Subcutaneous abdominal adipose tissue (tissue), 5 donors: ENCODE measurements at regions not wholly inside any gene's neighbourhood (a gene's known extent, or its start where the extent isn't known, plus 50 kb on each side); places are given as distances from the start of the nearest gene placed in this dataset.

Experiments
- H3K27ac ChIP-seq: one replicate; pipeline ENCODE4 v1.7.0; 2013; ENCODE audit warnings: low read depth, mild to moderate bottlenecking, inconsistent platforms, low read length, moderate library complexity
- H3K27me3 ChIP-seq, 5 donors: one replicate each; pipeline ENCODE4 v1.7.0; 2013; ENCODE audit warnings: low read length in 5 of 5, inconsistent platforms in 1 of 5; ENCODE audit not compliant: control insufficient read depth in 5 of 5, insufficient read depth in 4 of 5
- H3K36me3 ChIP-seq, 5 donors: one replicate each; pipeline ENCODE4 v1.7.0; 2013; ENCODE audit warnings: low read length in 5 of 5; ENCODE audit not compliant: control insufficient read depth in 5 of 5, insufficient read depth in 5 of 5
- H3K4me1 ChIP-seq, 5 donors: one replicate each; pipeline ENCODE4 v1.7.0; 2013; ENCODE audit warnings: low read length in 5 of 5, mild to moderate bottlenecking in 3 of 5, moderate library complexity in 1 of 5; ENCODE audit not compliant: control insufficient read depth in 5 of 5, insufficient read depth in 5 of 5
- H3K4me3 ChIP-seq, 5 donors: one replicate each; pipeline ENCODE4 v1.7.0; 2013; ENCODE audit warnings: low read length in 5 of 5, low read depth in 1 of 5
- H3K9ac ChIP-seq, 5 donors: one replicate each; pipeline ENCODE4 v1.7.0; 2013; ENCODE audit warnings: low read length in 5 of 5, mild to moderate bottlenecking in 4 of 5, moderate library complexity in 3 of 5
- H3K9me3 ChIP-seq, 5 donors: one replicate each; pipeline ENCODE4 v1.7.0; 2013; ENCODE audit warnings: low read length in 5 of 5; ENCODE audit not compliant: control insufficient read depth in 5 of 5
- donor health status: healthy.
- donor health status: healthy.
- donor health status: healthy.
- donor health status: healthy.
- donor health status: healthy.

DNA sequence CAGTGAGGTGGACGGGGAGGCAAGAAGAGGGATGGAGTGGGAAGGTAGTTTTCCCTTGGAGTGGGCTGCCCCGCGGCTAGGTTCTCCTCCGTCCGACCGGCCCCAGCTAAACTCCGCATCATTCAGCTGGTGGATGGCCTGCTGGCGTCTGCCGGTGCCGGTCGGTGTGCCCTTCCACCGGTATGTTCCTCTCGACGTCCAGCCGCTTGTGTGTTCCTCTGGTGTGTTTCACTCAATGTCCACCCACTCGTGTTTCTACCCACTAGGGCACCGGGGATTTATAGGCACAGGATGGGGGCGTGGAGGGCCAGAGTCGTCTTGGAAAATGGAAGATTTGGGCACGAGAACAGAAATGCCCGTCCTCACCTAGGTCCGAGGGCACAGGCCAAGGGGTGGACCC is 931.7 kb upstream of the B3GALT2 start:
- Histone ChIP-seq H3K9ac (no peak overlapping the region), H3K27ac (no peak overlapping the region), H3K27me3 (no peaks in the 10 kb centered on the region), H3K9me3 (peaks cover 0 to 6% (median 0%) of the 10 kb centered on the region in 5 donors), H3K36me3 (no peaks in the 10 kb centered on the region), H3K4me1 (no peaks in the 10 kb centered on the region), H3K4me3 (no peak overlapping the region)

DNA sequence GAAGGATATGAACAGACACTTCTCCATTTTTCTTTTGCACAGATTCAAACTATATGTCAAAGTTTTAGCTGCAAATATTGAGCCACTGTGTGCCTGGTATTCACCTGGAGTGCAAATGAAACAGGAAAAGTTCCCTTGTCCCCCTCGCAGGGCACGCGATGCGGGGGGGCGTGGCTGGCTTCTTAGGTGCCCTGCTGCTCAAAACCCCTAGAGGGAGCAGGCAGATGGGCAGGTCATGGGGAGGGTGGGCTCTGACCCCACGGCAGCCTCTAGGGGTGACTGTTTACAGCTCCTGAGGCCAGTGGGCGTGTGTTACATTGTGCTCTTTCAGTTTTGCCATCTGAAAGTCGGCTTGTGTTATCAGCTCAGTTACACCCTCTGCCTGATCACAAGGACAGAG is 931.2 kb upstream of the B3GALT2 start:
- Histone ChIP-seq H3K9ac (no peak overlapping the region), H3K9me3 (peaks cover 0 to 6% (median 0%) of the 10 kb centered on the region in 5 donors), H3K27me3 (no peaks in the 10 kb centered on the region), H3K36me3 (no peaks in the 10 kb centered on the region), H3K27ac (no peak overlapping the region), H3K4me1 (no peaks in the 10 kb centered on the region), H3K4me3 (no peak overlapping the region)

DNA sequence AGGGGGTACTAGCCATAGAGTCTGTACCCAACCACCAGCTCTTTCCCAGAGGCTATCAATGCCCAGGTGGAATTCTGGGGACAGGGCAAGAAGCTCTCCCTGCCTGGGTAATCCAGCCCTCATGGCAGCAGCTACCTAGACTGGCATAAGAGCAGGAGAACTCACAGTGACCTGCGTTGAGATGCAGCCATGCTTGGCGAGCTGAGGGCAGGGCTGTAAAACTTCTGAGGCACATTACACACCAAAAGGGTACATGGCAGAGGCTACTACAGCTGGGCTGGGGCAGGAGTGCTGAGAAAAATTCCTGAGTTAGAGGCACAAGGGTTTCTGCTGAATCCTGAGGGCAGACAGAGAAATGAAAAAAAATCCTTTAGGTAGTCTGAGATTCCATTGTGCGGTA is 927.9 kb upstream of the B3GALT2 start:
- no peaks in the 10 kb centered on the region for H3K4me1 ChIP-seq
- no peaks in the 10 kb centered on the region for H3K27me3 ChIP-seq
- no peak overlapping the region for H3K4me3 ChIP-seq
- H3K9me3 ChIP-seq, result no peaks in the 10 kb centered on the region
- H3K27ac ChIP-seq, result no peak overlapping the region
- H3K9ac ChIP-seq, result no peak overlapping the region
- no peaks in the 10 kb centered on the region for H3K36me3 ChIP-seq

DNA sequence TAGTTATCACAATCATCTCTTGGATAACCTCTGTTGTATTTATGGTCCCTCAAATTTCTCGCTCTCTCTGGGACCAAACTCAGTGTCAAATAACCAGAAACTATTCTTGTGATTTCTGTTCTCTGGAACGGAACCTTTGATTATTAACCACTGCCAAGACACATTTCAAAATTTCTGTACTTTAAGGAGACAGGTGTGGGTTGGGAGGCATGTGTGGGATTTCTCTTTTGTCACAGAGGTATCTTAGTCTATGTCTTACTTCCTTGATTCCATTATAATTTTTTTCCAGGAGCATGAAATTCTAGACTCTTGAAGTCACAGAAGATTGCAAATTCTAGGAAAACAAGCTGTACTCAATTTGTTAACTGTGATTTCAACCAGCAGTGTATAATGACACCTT is 919.0 kb upstream of the B3GALT2 start:
- H3K4me1 ChIP-seq, result no peaks in the 10 kb centered on the region
- no peaks in the 10 kb centered on the region for H3K36me3 ChIP-seq
- no peaks in the 10 kb centered on the region for H3K27me3 ChIP-seq
- no peak overlapping the region for H3K4me3 ChIP-seq
- H3K9ac ChIP-seq, result no peak overlapping the region
- no peak overlapping the region for H3K27ac ChIP-seq
- no peaks in the 10 kb centered on the region for H3K9me3 ChIP-seq

DNA sequence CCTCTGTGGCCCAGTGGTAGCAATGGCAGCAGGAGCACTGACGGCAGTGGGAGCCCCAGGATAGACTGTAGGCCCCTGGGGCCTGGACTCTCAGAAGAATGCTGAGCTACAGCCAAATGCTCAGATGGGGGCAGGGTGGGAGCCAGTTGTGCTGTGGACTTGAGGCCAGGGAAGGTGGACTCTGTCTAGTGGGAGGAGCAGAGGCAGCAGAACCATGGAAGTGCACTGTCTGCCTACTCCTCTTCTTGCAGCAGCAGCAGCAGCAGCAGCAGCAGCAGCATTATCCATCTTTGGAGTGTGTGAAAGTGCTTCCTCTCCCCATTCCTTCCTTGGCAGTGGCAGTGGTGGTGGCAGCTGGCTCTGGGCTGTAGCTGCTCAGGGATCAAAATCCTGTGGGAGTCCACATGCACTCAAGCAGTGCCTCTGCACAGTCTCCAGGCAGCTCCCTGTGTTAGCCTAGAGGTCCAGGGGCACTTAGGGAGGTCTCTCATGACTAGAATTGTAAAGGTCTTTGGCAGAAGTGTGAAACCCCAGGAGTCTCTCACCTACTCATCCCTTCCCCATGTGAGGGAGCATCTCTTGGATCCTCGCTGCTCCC is 917.9 kb upstream of the B3GALT2 start:
- H3K9ac ChIP-seq, result no peak overlapping the region
- H3K36me3 ChIP-seq, result no peaks in the 10 kb centered on the region

DNA sequence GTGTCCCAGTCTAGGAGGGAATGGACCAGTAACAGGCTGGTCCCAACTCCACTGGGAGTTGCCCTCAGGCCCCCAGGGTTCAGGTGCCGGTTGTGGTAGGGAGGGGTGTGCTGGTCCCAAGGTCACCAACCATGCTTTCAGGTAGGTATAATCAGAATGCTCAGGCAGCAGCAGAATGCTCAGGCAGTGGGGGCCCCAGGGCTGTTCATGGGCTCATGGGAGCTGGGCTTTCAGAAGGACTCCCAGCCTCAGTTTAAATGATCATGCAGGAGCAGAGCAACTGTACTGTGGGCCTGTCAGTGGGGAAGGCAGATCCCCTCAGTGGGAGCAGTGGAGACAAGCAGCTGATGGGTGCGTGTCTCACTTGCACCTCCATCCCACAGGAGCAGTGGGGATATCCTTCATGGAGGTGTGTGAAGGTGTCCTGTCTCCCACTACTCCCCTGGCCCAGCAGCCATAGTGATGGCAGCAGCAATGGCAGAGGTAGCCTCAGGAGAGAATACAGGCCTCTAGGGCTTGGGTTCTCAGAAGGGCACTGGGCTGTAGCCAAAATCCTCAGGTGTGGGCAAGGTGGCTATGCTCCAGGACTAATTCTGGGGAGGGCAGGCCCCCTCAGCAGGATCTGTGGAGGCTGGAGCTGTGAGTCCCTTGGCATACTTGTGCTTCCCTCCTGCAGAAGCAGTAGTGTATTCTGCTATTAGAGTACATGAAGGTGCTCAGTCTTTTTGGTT is 917.3 kb upstream of the B3GALT2 start:
- Histone ChIP-seq H3K4me1 (no peaks in the 10 kb centered on the region), H3K27me3 (no peaks in the 10 kb centered on the region), H3K9me3 (no peaks in the 10 kb centered on the region), H3K27ac (no peak overlapping the region), H3K36me3 (no peaks in the 10 kb centered on the region), H3K4me3 (no peak overlapping the region), H3K9ac (no peak overlapping the region)

More for the DNA sequence above, 917.9 kb upstream of the B3GALT2 start:
- no peaks in the 10 kb centered on the region for H3K4me1 ChIP-seq
- H3K4me3 ChIP-seq, result no peak overlapping the region
- H3K9me3 ChIP-seq, result no peaks in the 10 kb centered on the region
- no peak overlapping the region for H3K27ac ChIP-seq
- H3K27me3 ChIP-seq, result no peaks in the 10 kb centered on the region

DNA sequence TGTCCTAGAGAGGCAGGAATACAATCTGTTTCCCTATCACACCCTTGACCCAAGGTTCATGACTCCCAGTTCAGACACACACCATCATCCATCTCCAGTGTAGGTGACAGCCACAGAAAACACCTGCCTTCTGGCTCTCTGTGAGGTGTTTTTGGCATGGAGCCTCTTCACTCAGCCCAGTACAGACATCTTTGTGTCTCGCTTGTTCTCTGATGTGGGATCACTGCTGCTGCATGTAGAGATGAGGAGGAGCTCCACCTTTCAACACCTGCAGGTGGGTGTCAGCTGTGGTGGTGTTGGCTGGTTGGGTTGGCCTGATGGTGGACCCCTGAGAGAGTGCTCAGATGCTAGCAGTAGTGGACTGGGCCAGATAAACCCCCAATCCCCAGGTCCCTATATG is 916.7 kb upstream of the B3GALT2 start:
- Histone ChIP-seq H3K27me3 (no peaks in the 10 kb centered on the region), H3K27ac (no peak overlapping the region), H3K36me3 (no peaks in the 10 kb centered on the region), H3K9me3 (no peaks in the 10 kb centered on the region), H3K4me3 (no peak overlapping the region), H3K4me1 (no peaks in the 10 kb centered on the region), H3K9ac (no peak overlapping the region)

DNA sequence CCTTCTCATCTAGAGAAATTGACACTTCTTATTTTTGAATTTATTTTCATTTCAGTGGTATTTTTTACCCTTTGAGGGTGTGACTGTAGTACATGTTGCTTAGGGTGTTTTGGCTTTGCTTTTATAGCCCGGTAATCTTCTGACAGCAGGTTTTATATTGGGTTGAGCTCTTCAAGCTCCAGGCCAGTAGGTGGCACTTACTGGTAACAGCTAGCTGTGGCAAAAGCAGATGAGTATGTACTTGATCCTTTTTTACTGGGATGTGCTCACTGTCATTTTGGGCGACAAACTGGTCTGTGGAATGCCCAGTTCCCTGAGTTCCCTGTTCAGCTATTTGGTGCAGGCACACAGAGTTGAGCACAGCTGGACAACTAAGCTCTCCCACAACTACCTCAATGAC is 916.2 kb upstream of the B3GALT2 start:
- no peak overlapping the region for H3K9ac ChIP-seq
- H3K36me3 ChIP-seq, result no peaks in the 10 kb centered on the region
- no peak overlapping the region for H3K4me3 ChIP-seq
- H3K9me3 ChIP-seq, result no peaks in the 10 kb centered on the region
- H3K4me1 ChIP-seq, result no peaks in the 10 kb centered on the region
- H3K27ac ChIP-seq, result no peak overlapping the region
- no peaks in the 10 kb centered on the region for H3K27me3 ChIP-seq

DNA sequence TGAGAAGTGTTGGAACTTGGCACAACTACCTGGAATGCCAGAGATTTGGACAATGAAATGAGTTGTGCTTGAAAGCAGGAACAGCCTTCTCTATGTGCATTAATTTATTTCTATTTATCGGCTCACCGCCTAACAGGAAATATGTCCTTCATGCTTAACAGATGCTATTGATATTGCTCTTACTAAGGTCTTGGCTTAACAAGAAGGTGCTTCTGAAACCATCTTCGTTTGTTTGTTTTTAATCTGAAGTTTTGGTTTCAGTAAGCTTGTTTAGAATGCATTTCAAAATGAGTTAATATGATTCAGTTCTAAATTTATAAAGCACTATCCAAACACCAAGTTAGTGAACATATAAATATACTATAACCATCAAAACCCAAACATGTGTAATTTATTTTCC is 898.3 kb upstream of the B3GALT2 start:
- H3K9ac ChIP-seq, result no peak overlapping the region

DNA sequence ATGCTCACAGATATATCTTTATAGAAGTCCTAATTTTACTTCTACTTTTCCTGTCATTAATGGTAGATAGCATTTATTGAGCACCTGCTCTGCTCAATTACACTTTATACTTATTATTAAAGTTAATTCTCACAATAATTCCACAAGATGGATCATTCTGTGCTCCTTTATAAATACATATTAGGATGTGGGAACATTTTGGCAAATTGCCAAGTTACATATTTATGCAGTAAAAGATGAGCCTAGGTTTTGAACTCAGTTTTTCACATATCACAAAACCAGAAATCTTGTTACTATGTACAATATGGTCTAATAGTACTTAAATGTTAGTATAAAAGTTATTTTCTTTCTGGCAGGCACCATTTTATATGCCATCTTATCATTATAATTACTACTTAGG is 895.0 kb upstream of the B3GALT2 start:
- no peaks in the 10 kb centered on the region for H3K27me3 ChIP-seq
- H3K9ac ChIP-seq, result no peak overlapping the region
- no peaks in the 10 kb centered on the region for H3K9me3 ChIP-seq
- no peaks in the 10 kb centered on the region for H3K36me3 ChIP-seq
- no peak overlapping the region for H3K27ac ChIP-seq
- no peak overlapping the region for H3K4me3 ChIP-seq
- no peaks in the 10 kb centered on the region for H3K4me1 ChIP-seq

More for the DNA sequence above, 898.3 kb upstream of the B3GALT2 start:
- H3K9me3 ChIP-seq, result no peaks in the 10 kb centered on the region
- no peaks in the 10 kb centered on the region for H3K36me3 ChIP-seq
- H3K4me3 ChIP-seq, result no peak overlapping the region
- H3K27me3 ChIP-seq, result no peaks in the 10 kb centered on the region
- H3K27ac ChIP-seq, result no peak overlapping the region
- H3K4me1 ChIP-seq, result no peaks in the 10 kb centered on the region
